Thyroid gland (tissue), 4 donors: ENCODE measurements at regions not wholly inside any gene's neighbourhood (a gene's known extent, or its start where the extent isn't known, plus 50 kb on each side); places are given as distances from the start of the nearest gene placed in this dataset. TPM values are rescaled to one million over a fixed set of nuclear protein-coding genes. Genes with fewer than 3 reads are reported as not detected.

Experiments
- DNase-seq, 2 donors: peaks; one replicate each; pipeline ENCODE4 v3.0.0-alpha.2; 2019
- H3K27ac ChIP-seq, 3 donors: fragments of 200-600 bp; sonication (generic); 1 replicate in 2 of 3; 2 replicates in 1 of 3; pipeline ENCODE4 v1.5.1; 2016 to 2019; ENCODE audit warnings: mild to moderate bottlenecking in 1 of 3, moderate library complexity in 1 of 3
- H3K27me3 ChIP-seq: fragments of 200-600 bp; sonication (generic); one replicate; pipeline ENCODE4 v1.5.1; 2019
- H3K36me3 ChIP-seq, 2 donors: fragments of 200-600 bp; sonication (generic); one replicate each; pipeline ENCODE4 v1.5.1; 2016 to 2019
- H3K4me1 ChIP-seq, 2 donors: fragments of 200-600 bp; sonication (generic); one replicate each; pipeline ENCODE4 v1.5.1; 2017 to 2019
- H3K4me3 ChIP-seq, 3 donors: fragments of 200-600 bp; sonication (generic); replicated peaks in 1 of 3; 1 replicate in 2 of 3; 2 replicates in 1 of 3; pipeline ENCODE4 v1.5.1; 2016; ENCODE audit warnings: mild to moderate bottlenecking in 1 of 3
- H3K9me3 ChIP-seq: fragments of 200-600 bp; sonication (generic); one replicate; pipeline ENCODE4 v1.5.1; 2017
- POLR2A ChIP-seq, 2 donors: fragments of 450-650 bp; IDR thresholded peaks; one replicate each; pipeline ENCODE4 v1.6.1; 2017; ENCODE audit warnings: antibody characterized with exemption in 2 of 2, mild to moderate bottlenecking in 2 of 2, moderate library complexity in 1 of 2
- WGBS, 2 donors: methylation state at CpG; one replicate each; pipeline ENCODE4 v1.1.5; 2017; 5-methylcytosine and 5-hydroxymethylcytosine counted together
- intact Hi-C: fragments of 100-400 bp; cut with DNase I; formaldehyde crosslinking; loops from one replicate; pipeline ENCODE4 v1.15.1; 2023
- small RNA-seq: library from RNA; depleted of rRNA; stranded (forward); fragments of <200 nt; gene quantifications from one replicate; pipeline ENCODE3, GENCODE V24; 2016
- TF ChIP-seq, protein P1 (sequence below), 6 experiments: fragments of 200-600 bp in 3 of 6; fragments of 450-650 bp in 3 of 6; sonication (generic) in 3 of 6; IDR thresholded peaks; one replicate each; pipeline ENCODE4 v1.5.1; 2016 to 2019; ENCODE audit warnings: antibody characterized with exemption in 6 of 6, mild to moderate bottlenecking in 2 of 6, inconsistent platforms in 1 of 6, moderate library complexity in 1 of 6

DNA sequence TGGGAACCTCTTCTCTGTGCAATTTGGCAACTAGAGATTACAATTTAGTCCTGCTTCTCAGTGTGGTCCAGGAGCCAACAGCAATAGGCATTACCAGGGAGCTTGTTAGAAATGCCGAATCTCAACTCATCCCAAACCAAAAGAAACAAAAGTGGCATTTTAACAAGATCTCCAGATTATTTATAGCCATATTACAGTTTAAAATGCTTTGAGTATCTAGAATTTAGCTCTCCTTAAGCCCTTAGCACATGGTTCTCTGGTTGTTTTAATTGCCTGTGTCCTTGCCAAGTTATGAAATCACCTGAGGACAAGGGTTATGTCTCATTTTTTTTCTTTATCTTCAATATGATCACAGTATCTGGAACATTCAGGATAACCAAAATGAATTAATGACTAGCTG lies 51.6 kb upstream of the TAS2R1 start:
- no peak for TF ChIP-seq POLR2A (IDR thresholded peaks at IDR 0.05)
- TF ChIP-seq, protein P1, sequence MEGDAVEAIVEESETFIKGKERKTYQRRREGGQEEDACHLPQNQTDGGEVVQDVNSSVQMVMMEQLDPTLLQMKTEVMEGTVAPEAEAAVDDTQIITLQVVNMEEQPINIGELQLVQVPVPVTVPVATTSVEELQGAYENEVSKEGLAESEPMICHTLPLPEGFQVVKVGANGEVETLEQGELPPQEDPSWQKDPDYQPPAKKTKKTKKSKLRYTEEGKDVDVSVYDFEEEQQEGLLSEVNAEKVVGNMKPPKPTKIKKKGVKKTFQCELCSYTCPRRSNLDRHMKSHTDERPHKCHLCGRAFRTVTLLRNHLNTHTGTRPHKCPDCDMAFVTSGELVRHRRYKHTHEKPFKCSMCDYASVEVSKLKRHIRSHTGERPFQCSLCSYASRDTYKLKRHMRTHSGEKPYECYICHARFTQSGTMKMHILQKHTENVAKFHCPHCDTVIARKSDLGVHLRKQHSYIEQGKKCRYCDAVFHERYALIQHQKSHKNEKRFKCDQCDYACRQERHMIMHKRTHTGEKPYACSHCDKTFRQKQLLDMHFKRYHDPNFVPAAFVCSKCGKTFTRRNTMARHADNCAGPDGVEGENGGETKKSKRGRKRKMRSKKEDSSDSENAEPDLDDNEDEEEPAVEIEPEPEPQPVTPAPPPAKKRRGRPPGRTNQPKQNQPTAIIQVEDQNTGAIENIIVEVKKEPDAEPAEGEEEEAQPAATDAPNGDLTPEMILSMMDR (IDR thresholded peaks at IDR 0.05) = no peak
- H3K27ac ChIP-seq = no peak overlapping the region
- no peak for DNase-seq
- no peaks in the 10 kb centered on the region for H3K9me3 ChIP-seq
- no peaks in the 10 kb centered on the region for H3K36me3 ChIP-seq
- H3K4me3 ChIP-seq = no peak overlapping the region
- H3K4me1 ChIP-seq = no peaks in the 10 kb centered on the region
- intact Hi-C loops = no loop called here
- H3K27me3 ChIP-seq = no peaks in the 10 kb centered on the region
- 58% methylated on average over 1 of the region's 1 CpG for WGBS, 2 donors

Small RNAs in the stretch of these regions (small RNA-seq; reads per million reads assigned to genes)
- not detected for gene AC034229.5
- gene AC034229.6 = not detected
- not detected for gene AC091905.3
- not detected for gene AC091905.4
- not detected for gene RNA5SP177
